22Rv1 (cell line): ENCODE measurements at regions not wholly inside any gene's neighbourhood (a gene's known extent, or its start where the extent isn't known, plus 50 kb on each side); places are given as distances from the start of the nearest gene placed in this dataset.

ENCODE experiments used
- ZFX ChIP-seq: fragments of 450-650 bp; IDR thresholded peaks from 2 replicates; pipeline ENCODE4 v1.6.1; 2017; ENCODE audit warnings: antibody characterized with exemption, borderline replicate concordance
- TF ChIP-seq, protein P1 (sequence below): fragments of 450-650 bp; IDR thresholded peaks from 2 replicates; pipeline ENCODE4 v1.5.1; 2017; ENCODE audit warnings: mild to moderate bottlenecking

DNA sequence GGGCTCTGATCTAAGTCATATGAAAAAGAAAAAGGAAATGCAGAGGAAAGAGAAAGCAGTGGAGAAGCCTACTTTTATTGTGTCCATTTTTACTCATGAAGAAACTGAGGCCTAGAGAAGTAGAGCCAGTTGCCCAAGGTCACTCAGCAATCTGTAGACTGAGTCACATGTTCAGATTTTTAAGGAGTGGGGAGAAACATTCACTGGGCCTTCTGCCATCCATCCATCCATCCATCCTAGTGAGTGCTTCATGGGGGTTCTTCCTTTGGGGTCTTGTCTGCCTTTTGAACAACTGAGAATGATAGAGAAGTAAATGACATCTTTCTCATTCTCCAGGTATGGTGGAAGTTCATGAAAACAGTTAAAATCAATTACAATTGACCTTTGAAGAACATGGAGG is 233.6 kb upstream of the SRRM4 start:
- TF ChIP-seq, protein P1, sequence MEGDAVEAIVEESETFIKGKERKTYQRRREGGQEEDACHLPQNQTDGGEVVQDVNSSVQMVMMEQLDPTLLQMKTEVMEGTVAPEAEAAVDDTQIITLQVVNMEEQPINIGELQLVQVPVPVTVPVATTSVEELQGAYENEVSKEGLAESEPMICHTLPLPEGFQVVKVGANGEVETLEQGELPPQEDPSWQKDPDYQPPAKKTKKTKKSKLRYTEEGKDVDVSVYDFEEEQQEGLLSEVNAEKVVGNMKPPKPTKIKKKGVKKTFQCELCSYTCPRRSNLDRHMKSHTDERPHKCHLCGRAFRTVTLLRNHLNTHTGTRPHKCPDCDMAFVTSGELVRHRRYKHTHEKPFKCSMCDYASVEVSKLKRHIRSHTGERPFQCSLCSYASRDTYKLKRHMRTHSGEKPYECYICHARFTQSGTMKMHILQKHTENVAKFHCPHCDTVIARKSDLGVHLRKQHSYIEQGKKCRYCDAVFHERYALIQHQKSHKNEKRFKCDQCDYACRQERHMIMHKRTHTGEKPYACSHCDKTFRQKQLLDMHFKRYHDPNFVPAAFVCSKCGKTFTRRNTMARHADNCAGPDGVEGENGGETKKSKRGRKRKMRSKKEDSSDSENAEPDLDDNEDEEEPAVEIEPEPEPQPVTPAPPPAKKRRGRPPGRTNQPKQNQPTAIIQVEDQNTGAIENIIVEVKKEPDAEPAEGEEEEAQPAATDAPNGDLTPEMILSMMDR, result no peak
- no peak for TF ChIP-seq ZFX
